ENCODE measurements at regions not wholly inside any gene's neighbourhood (a gene's known extent, or its start where the extent isn't known, plus 50 kb on each side); places are given as distances from the start of the nearest gene placed in this dataset.

DNA sequence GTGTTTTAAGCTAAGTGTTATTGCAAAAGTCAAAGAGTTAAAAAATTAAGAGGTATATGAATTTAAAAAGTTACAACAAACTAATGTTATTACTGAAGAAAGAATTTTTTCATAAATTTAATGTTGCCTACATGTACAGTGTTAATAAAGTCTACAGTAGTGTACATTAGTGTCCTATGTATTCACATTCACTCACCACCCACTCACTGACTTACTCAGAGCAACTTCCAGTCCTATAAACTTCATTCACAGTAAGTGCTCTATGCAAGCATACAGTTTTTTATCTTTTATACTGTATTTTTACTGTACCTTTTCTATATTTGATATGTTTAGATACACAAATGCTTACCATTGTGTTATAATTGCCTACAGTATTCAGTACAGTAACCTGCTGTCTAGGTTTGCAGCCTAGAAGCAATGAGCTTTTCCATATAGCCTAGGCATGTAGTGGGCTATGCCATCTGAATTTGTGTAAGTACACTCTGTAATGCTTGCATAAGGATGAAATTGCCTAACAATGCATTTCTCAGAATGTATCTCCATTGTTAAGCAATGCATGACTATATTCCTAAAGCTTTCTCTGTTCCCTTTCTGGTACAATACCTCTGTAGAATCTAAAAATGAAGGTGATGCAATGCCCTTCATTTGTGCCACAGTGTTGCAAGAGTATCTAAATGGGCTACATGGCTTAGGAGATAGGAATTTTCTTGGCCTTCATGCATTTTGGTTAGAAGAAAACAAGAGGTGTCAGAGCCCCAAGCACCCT, 370.8 kb upstream of the NT5C1B start:
- TF ChIP-seq POLR2A (IDR thresholded peaks at IDR 0.05) (no peak), CTCF (IDR thresholded peaks at IDR 0.05) (no peak), EP300 (IDR thresholded peaks at IDR 0.05) (no peak)
